RCC 7860 (cell line): ENCODE measurements at regions not wholly inside any gene's neighbourhood (a gene's known extent, or its start where the extent isn't known, plus 50 kb on each side); places are given as distances from the start of the nearest gene placed in this dataset.
A peak's percentile ranks its signal among the peaks of the same experiment; 100 is the strongest.

Source experiments
- DNase-seq: peaks from one replicate; pipeline ENCODE4 v3.0.0-alpha.2; 2015; ENCODE audit warnings: low spot score
- FAIRE-seq: peaks from 2 replicates; lab custom pipeline; 2012; peaks lifted over from hg19 to GRCh38; lab: Jason Lieb, UNC

GRCh38 chr11:112457532-112457931, 196.9 kb upstream of the PLET1 start:
- no peak for DNase-seq
- no peak for FAIRE-seq

- DNase-seq (peak; percentile 9), FAIRE-seq (peak; percentile 62)
Measured at GRCh38 chr11:112459001-112459400, 198.3 kb upstream of the PLET1 start.

GRCh38 chr11:112460141-112460540, 199.5 kb upstream of the PLET1 start:
- no peak for DNase-seq
- FAIRE-seq, result no peak

- FAIRE-seq (no peak), DNase-seq (no peak)
Measured at GRCh38 chr11:112464949-112465348, 204.3 kb upstream of the PLET1 start.

- FAIRE-seq (no peak), DNase-seq (no peak)
Measured at GRCh38 chr11:112465433-112466024, 204.9 kb upstream of the PLET1 start.

GRCh38 chr11:112467721-112468120, 207.1 kb upstream of the PLET1 start:
- FAIRE-seq (no peak), DNase-seq (no peak)

- FAIRE-seq (no peak), DNase-seq (no peak)
Measured at GRCh38 chr11:112469376-112469775, 208.7 kb upstream of the PLET1 start.

GRCh38 chr11:112470355-112470754, 209.7 kb upstream of the PLET1 start:
- DNase-seq (peak; percentile 9), FAIRE-seq (no peak)

- DNase-seq (no peak), FAIRE-seq (no peak)
Measured at GRCh38 chr11:112471731-112472130, 211.1 kb upstream of the PLET1 start.

GRCh38 chr11:112477152-112477551, 216.5 kb upstream of the PLET1 start:
- FAIRE-seq (no peak), DNase-seq (no peak)

GRCh38 chr11:112477581-112478317, 217.1 kb upstream of the PLET1 start:
- FAIRE-seq (no peak), DNase-seq (no peak)

- FAIRE-seq, result no peak
- no peak for DNase-seq
Measured at GRCh38 chr11:112478806-112479205, 218.1 kb upstream of the PLET1 start.

GRCh38 chr11:112481431-112481830, 220.8 kb upstream of the PLET1 start:
- FAIRE-seq, result no peak
- DNase-seq, result no peak

GRCh38 chr11:112481893-112482292, 221.2 kb upstream of the PLET1 start:
- DNase-seq (no peak), FAIRE-seq (no peak)

- FAIRE-seq (no peak), DNase-seq (no peak)
Measured at GRCh38 chr11:112485280-112485679, 224.6 kb upstream of the PLET1 start.

GRCh38 chr11:112497826-112498225, 237.2 kb upstream of the PLET1 start:
- no peak for DNase-seq
- no peak for FAIRE-seq

GRCh38 chr11:112498701-112499100, 238.0 kb upstream of the PLET1 start:
- DNase-seq (no peak), FAIRE-seq (no peak)

- FAIRE-seq (no peak), DNase-seq (no peak)
Measured at GRCh38 chr11:112499153-112499880, 238.7 kb upstream of the PLET1 start.

GRCh38 chr11:112499881-112500204, 239.2 kb upstream of the PLET1 start:
- no peak for FAIRE-seq

GRCh38 chr11:112503410-112503809, 242.8 kb upstream of the PLET1 start:
- no peak for DNase-seq
- FAIRE-seq, result no peak

More at GRCh38 chr11:112499881-112500204, 239.2 kb upstream of the PLET1 start:
- no peak for DNase-seq

GRCh38 chr11:112504056-112504455, 243.4 kb upstream of the PLET1 start:
- no peak for FAIRE-seq

GRCh38 chr11:112506852-112507251, 246.2 kb upstream of the PLET1 start:
- DNase-seq (no peak), FAIRE-seq (no peak)

More at GRCh38 chr11:112504056-112504455, 243.4 kb upstream of the PLET1 start:
- no peak for DNase-seq
